DLD1 (cell line): ENCODE measurements at regions not wholly inside any gene's neighbourhood (a gene's known extent, or its start where the extent isn't known, plus 50 kb on each side); places are given as distances from the start of the nearest gene placed in this dataset.
"Not testable (repeated sequence)": the region's sequence is repeated elsewhere in the genome, so short reads cannot be mapped to it uniquely, and the experiment has no call there.

Experiments
- in situ Hi-C: cut with HindIII; loops from 2 replicates; pipeline ENCODE4 v1.10.0; 2017; ENCODE audit warnings: low sequenced_read_pairs

- in situ Hi-C loops = no loop called here
Observed at GRCh38 chr15:62907275-62907674, 135.3 kb upstream of the TPM1 start.

- in situ Hi-C loops = not testable (repeated sequence)
Observed at GRCh38 chr15:62908341-62908740, 134.2 kb upstream of the TPM1 start.

GRCh38 chr15:62909257-62909656 lies 133.3 kb upstream of the TPM1 start:
- in situ Hi-C loops = no loop called here

GRCh38 chr15:62912282-62912681 lies 130.3 kb upstream of the TPM1 start:
- in situ Hi-C loops = no loop called here

GRCh38 chr15:62912808-62913207 lies 129.7 kb upstream of the TPM1 start:
- in situ Hi-C loops = no loop called here

- in situ Hi-C loops = no loop called here
Observed at GRCh38 chr15:62913246-62913645, 129.3 kb upstream of the TPM1 start.

GRCh38 chr15:62914461-62915079 lies 128.0 kb upstream of the TPM1 start:
- in situ Hi-C loops = no loop called here

- in situ Hi-C loops = no loop called here
Observed at GRCh38 chr15:62920682-62921502, 121.7 kb upstream of the TPM1 start.

- in situ Hi-C loops = no loop called here
Observed at GRCh38 chr15:62922514-62922913, 120.0 kb upstream of the TPM1 start.

- in situ Hi-C loops = no loop called here
Observed at GRCh38 chr15:62925875-62926274, 116.7 kb upstream of the TPM1 start.

- in situ Hi-C loops = no loop called here
Observed at GRCh38 chr15:62927196-62927595, 115.4 kb upstream of the TPM1 start.

GRCh38 chr15:62927836-62928235 lies 114.7 kb upstream of the TPM1 start:
- in situ Hi-C loops = no loop called here

GRCh38 chr15:62928242-62928999 lies 114.1 kb upstream of the TPM1 start:
- in situ Hi-C loops = no loop called here

GRCh38 chr15:62929000-62929357 lies 113.6 kb upstream of the TPM1 start:
- in situ Hi-C loops = no loop called here

- in situ Hi-C loops = no loop called here
Observed at GRCh38 chr15:62931650-62932049, 110.9 kb upstream of the TPM1 start.

- in situ Hi-C loops = no loop called here
Observed at GRCh38 chr15:62932436-62932835, 110.1 kb upstream of the TPM1 start.

GRCh38 chr15:62933386-62933785 lies 109.2 kb upstream of the TPM1 start:
- in situ Hi-C loops = no loop called here

- in situ Hi-C loops = no loop called here
Observed at GRCh38 chr15:62934236-62934971, 108.1 kb upstream of the TPM1 start.

- in situ Hi-C loops = no loop called here
Observed at GRCh38 chr15:62935300-62936081, 107.1 kb upstream of the TPM1 start.

- in situ Hi-C loops = no loop called here
Observed at GRCh38 chr15:62938825-62939224, 103.7 kb upstream of the TPM1 start.
